ENCODE measurements at regions not wholly inside any gene's neighbourhood (a gene's known extent, or its start where the extent isn't known, plus 50 kb on each side); places are given as distances from the start of the nearest gene placed in this dataset.

GRCh38 chr14:51368721-51369163, 128.7 kb downstream of the TMX1 start:
- TF ChIP-seq CTCF (IDR thresholded peaks at IDR 0.05) = no peak
- TF ChIP-seq POLR2A (IDR thresholded peaks at IDR 0.05) = no peak
